ENCODE measurements at regions not wholly inside any gene's neighbourhood (a gene's known extent, or its start where the extent isn't known, plus 50 kb on each side); places are given as distances from the start of the nearest gene placed in this dataset.

DNA sequence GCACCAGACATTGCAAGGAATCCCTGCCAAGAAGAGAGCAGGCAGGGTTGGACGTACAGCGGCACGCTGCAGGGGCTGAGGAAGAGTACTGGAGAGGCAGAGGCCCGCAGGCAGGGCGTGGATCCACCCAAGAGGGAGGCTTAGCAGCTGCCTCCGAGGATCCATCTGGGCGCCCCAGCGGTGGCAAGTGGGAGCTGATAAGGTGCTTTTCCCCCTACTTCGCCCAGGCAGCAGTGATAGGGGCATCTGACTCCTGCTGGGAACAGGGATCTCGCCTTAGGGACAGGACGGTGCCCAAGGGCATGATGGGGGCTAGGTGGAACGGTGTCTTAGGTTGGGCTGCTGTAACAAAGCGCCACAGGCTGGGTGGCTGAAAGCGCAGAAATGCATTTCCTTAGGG, 67.4 kb upstream of the HS6ST1 start:
- no peak for TF ChIP-seq POLR2A (IDR thresholded peaks at IDR 0.05)
- TF ChIP-seq, protein P1, sequence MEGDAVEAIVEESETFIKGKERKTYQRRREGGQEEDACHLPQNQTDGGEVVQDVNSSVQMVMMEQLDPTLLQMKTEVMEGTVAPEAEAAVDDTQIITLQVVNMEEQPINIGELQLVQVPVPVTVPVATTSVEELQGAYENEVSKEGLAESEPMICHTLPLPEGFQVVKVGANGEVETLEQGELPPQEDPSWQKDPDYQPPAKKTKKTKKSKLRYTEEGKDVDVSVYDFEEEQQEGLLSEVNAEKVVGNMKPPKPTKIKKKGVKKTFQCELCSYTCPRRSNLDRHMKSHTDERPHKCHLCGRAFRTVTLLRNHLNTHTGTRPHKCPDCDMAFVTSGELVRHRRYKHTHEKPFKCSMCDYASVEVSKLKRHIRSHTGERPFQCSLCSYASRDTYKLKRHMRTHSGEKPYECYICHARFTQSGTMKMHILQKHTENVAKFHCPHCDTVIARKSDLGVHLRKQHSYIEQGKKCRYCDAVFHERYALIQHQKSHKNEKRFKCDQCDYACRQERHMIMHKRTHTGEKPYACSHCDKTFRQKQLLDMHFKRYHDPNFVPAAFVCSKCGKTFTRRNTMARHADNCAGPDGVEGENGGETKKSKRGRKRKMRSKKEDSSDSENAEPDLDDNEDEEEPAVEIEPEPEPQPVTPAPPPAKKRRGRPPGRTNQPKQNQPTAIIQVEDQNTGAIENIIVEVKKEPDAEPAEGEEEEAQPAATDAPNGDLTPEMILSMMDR (IDR thresholded peaks at IDR 0.05 in 4 of 5, conservative IDR thresholded peaks at IDR 0.05 in 1 of 5): no peak
